Activated CD4-positive, alpha-beta T cell treated with anti-CD3 and anti-CD28 coated beads, Interleukin-2, amount 50 U/mL, for 48 hours (primary cell): ENCODE measurements at regions not wholly inside any gene's neighbourhood (a gene's known extent, or its start where the extent isn't known, plus 50 kb on each side); places are given as distances from the start of the nearest gene placed in this dataset.

Experiments
- DNase-seq, 2 experiments: peaks; one replicate each; pipeline ENCODE4 v3.0.0-alpha.2; 2020

GRCh38 chr9:134229466-134230091, 65.2 kb upstream of the RNU6ATAC start:
- DNase-seq = no peak

- no peak for DNase-seq
These were observed 66.0 kb upstream of the RNU6ATAC start for GRCh38 chr9:134230092-134230941.

- DNase-seq = no peak
These were observed 66.6 kb upstream of the RNU6ATAC start for GRCh38 chr9:134230942-134231325.

GRCh38 chr9:134231330-134231745, 67.0 kb upstream of the RNU6ATAC start:
- DNase-seq = no peak

GRCh38 chr9:134231767-134232166, 67.4 kb upstream of the RNU6ATAC start:
- no peak for DNase-seq

- no peak for DNase-seq
These were observed 68.7 kb upstream of the RNU6ATAC start for GRCh38 chr9:134233022-134233421.

- no peak for DNase-seq
These were observed 69.8 kb upstream of the RNU6ATAC start for GRCh38 chr9:134234001-134234660.

GRCh38 chr9:134234687-134235359, 70.5 kb upstream of the RNU6ATAC start:
- no peak for DNase-seq

- no peak for DNase-seq
These were observed 71.0 kb upstream of the RNU6ATAC start for GRCh38 chr9:134235366-134235765.

- no peak for DNase-seq
These were observed 71.6 kb upstream of the RNU6ATAC start for GRCh38 chr9:134236001-134236421.

GRCh38 chr9:134236935-134237629, 72.7 kb upstream of the RNU6ATAC start:
- DNase-seq = no peak

GRCh38 chr9:134237630-134238265, 73.4 kb upstream of the RNU6ATAC start:
- DNase-seq = no peak

- DNase-seq = no peak
These were observed 75.0 kb upstream of the RNU6ATAC start for GRCh38 chr9:134239130-134239903.

- DNase-seq = no peak
These were observed 75.6 kb upstream of the RNU6ATAC start for GRCh38 chr9:134239939-134240338.

GRCh38 chr9:134240361-134240760, 76.0 kb upstream of the RNU6ATAC start:
- no peak for DNase-seq

- no peak for DNase-seq
These were observed 78.3 kb upstream of the RNU6ATAC start for GRCh38 chr9:134242706-134243105.

GRCh38 chr9:134243778-134244467, 79.6 kb upstream of the RNU6ATAC start:
- peak; percentile 22 to 36 for DNase-seq

GRCh38 chr9:134245179-134245578, 80.8 kb upstream of the RNU6ATAC start:
- no peak for DNase-seq

- no peak for DNase-seq
These were observed 78.2 kb upstream of the RXRA start for GRCh38 chr9:134247918-134248631.
